Upper lobe of left lung (tissue), 6 donors: ENCODE measurements at regions not wholly inside any gene's neighbourhood (a gene's known extent, or its start where the extent isn't known, plus 50 kb on each side); places are given as distances from the start of the nearest gene placed in this dataset.

ENCODE experiments used
- ATAC-seq, 2 donors: fragments of 200-7000 bp; cut with Tn5 transposase; one replicate each; pipeline ENCODE4 v1.9.1; 2022; ENCODE audit warnings: mild to moderate bottlenecking in 2 of 2, moderate library complexity in 2 of 2; ENCODE audit not compliant: low FRiP score in 2 of 2
- DNase-seq, 2 donors: peaks; one replicate each; pipeline ENCODE4 v3.0.0-alpha.2; 2019 to 2020
- H3K27ac ChIP-seq, 4 donors: fragments of 200-600 bp; sonication (generic); one replicate each; pipeline ENCODE4 v1.5.1; 2016 to 2019
- H3K27me3 ChIP-seq, 4 donors: fragments of 200-600 bp; sonication (generic); one replicate each; pipeline ENCODE4 v1.5.1; 2017 to 2019
- H3K36me3 ChIP-seq, 4 donors: fragments of 200-600 bp; sonication (generic); one replicate each; pipeline ENCODE4 v1.5.1; 2016 to 2019
- H3K4me1 ChIP-seq, 4 donors: fragments of 200-600 bp; sonication (generic); one replicate each; pipeline ENCODE4 v1.5.1; 2018 to 2019
- H3K4me3 ChIP-seq, 4 donors: fragments of 200-600 bp; sonication (generic); one replicate each; pipeline ENCODE4 v1.5.1; 2017 to 2019; ENCODE audit warnings: mild to moderate bottlenecking in 2 of 4, moderate library complexity in 1 of 4
- H3K9me3 ChIP-seq, 4 donors: fragments of 200-600 bp; sonication (generic); one replicate each; pipeline ENCODE4 v1.5.1; 2018 to 2019
- EP300 ChIP-seq, 4 donors: sonication (generic); formaldehyde crosslinking; IDR thresholded peaks; one replicate each; pipeline ENCODE4 v1.5.1; 2017; ENCODE audit warnings: antibody characterized with exemption in 4 of 4, control low read depth in 2 of 4
- POLR2A ChIP-seq, 4 donors: fragments of 450-650 bp; IDR thresholded peaks; one replicate each; pipeline ENCODE4 v1.5.1; 2016 to 2017; ENCODE audit warnings: antibody characterized with exemption in 4 of 4, mild to moderate bottlenecking in 2 of 4
- POLR2AphosphoS5 ChIP-seq, 2 donors: sonication (generic); formaldehyde crosslinking; IDR thresholded peaks; one replicate each; pipeline ENCODE4 v1.5.1; 2017; ENCODE audit warnings: antibody characterized with exemption in 2 of 2
- WGBS, 2 donors: methylation state at CpG; one replicate each; pipeline ENCODE4 v1.1.5; 2017 to 2018; 5-methylcytosine and 5-hydroxymethylcytosine counted together
- TF ChIP-seq, protein P1 (sequence below), 6 experiments: fragments of 450-650 bp in 4 of 6; fragments of 200-600 bp in 2 of 6; sonication (generic) in 2 of 6; IDR thresholded peaks; one replicate each; pipeline ENCODE4 v1.5.1; 2016 to 2019; ENCODE audit warnings: antibody characterized with exemption in 6 of 6
- donor health status: DM: no; HTN: no; CAD: no; lungs with moderate emphysema.
- donor health status: DM: no; HTN: yes; CAD: no; lungs with severe emphysema.

DNA sequence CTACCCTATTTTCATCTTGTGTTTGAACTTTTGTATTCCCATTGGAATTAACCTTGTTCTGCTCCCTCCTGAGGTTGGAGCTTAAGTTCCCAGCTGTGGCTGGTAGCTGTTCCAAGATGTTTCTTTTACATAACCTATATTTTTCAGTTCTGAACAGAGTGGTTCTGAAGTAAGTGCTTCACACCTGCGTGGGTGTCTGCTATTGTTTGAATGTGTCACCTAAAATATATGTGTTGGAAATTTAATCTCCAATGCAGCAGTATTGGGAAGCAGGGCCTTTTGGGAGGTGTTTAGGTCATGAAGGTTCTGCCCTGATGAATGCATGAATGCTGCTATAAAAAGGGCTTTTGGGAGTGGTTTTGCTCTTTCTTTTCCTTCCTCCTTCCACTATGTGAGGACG, 123.8 kb downstream of the LACC1 start:
- Histone ChIP-seq H3K36me3 (no peaks in the 10 kb centered on the region), H3K27ac (no peak overlapping the region), H3K4me1 (no peaks in the 10 kb centered on the region), H3K9me3 (peaks cover 0 to 5% (median 0%) of the 10 kb centered on the region in 4 donors), H3K4me3 (no peak overlapping the region), H3K27me3 (no peaks in the 10 kb centered on the region)
- ATAC-seq: no peak
- no peak for DNase-seq
- TF ChIP-seq POLR2AphosphoS5 (IDR thresholded peaks at IDR 0.05): no peak
- TF ChIP-seq, protein P1, sequence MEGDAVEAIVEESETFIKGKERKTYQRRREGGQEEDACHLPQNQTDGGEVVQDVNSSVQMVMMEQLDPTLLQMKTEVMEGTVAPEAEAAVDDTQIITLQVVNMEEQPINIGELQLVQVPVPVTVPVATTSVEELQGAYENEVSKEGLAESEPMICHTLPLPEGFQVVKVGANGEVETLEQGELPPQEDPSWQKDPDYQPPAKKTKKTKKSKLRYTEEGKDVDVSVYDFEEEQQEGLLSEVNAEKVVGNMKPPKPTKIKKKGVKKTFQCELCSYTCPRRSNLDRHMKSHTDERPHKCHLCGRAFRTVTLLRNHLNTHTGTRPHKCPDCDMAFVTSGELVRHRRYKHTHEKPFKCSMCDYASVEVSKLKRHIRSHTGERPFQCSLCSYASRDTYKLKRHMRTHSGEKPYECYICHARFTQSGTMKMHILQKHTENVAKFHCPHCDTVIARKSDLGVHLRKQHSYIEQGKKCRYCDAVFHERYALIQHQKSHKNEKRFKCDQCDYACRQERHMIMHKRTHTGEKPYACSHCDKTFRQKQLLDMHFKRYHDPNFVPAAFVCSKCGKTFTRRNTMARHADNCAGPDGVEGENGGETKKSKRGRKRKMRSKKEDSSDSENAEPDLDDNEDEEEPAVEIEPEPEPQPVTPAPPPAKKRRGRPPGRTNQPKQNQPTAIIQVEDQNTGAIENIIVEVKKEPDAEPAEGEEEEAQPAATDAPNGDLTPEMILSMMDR (IDR thresholded peaks at IDR 0.05): no peak
- TF ChIP-seq POLR2A (IDR thresholded peaks at IDR 0.05): no peak
- no peak for TF ChIP-seq EP300 (IDR thresholded peaks at IDR 0.05)
- 60 to 70% methylated on average over 2 of the region's 2 CpGs for WGBS, 2 donors

DNA sequence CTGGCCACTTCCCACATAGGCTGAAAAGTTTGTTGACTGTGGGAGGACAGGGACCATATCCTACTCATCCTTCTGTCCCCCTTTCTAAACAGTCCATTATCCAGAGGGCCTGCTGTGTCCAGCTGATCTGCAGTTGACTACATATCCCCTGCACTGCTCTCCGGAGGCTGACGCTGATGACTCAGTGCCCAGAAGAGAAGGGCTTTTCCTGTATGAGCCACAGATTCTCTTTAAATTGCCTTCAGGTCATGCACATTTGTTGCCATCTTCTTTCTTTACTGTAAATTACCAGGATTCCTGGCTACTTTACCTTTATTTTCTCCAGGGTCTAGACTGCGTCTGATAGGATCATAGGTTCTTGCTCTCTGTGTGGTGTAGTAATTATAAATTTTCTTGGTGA, 125.2 kb downstream of the LACC1 start:
- WGBS, 2 donors: 85 to 89% methylated on average over 3 of the region's 3 CpGs

DNA sequence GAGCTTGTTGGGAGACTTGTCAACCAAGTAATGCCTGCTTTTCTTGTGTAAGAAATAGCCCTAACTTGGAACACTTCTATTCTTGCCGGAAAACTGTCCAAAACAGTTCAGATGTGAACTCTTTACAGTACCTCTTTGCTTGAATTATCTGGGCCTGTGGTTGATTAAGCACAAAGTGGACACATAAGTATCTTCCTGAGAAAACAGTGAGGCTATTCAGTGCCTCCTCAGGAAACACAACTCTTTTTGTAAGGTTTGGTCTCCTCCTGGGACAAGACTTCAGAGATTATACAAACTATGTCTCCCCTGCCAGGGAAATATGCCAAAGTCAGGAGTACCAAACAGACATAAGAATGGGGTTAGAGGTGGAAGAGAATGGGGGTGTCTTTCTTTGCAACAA, 127.7 kb downstream of the LACC1 start:
- DNase-seq: no peak
- H3K4me1 ChIP-seq: no peaks in the 10 kb centered on the region
- no peak overlapping the region for H3K4me3 ChIP-seq
- no peak for TF ChIP-seq EP300 (IDR thresholded peaks at IDR 0.05)
- TF ChIP-seq, protein P1 (IDR thresholded peaks at IDR 0.05): no peak
- TF ChIP-seq POLR2A (IDR thresholded peaks at IDR 0.05): no peak
- TF ChIP-seq POLR2AphosphoS5 (IDR thresholded peaks at IDR 0.05): no peak
- H3K27me3 ChIP-seq: no peaks in the 10 kb centered on the region
- no peaks in the 10 kb centered on the region for H3K36me3 ChIP-seq
- no peak for ATAC-seq
- H3K27ac ChIP-seq: no peak overlapping the region
- peaks cover 0 to 5% (median 0%) of the 10 kb centered on the region in 4 donors for H3K9me3 ChIP-seq
- WGBS, 2 donors: 92 to 95% methylated on average over 1 of the region's 1 CpG

More for the DNA sequence above, 125.2 kb downstream of the LACC1 start:
- ATAC-seq: no peak
- Histone ChIP-seq H3K27me3 (no peaks in the 10 kb centered on the region), H3K4me1 (no peaks in the 10 kb centered on the region), H3K4me3 (no peak overlapping the region), H3K9me3 (peaks cover 0 to 5% (median 0%) of the 10 kb centered on the region in 4 donors), H3K36me3 (no peaks in the 10 kb centered on the region), H3K27ac (no peak overlapping the region)
- DNase-seq: no peak
- TF ChIP-seq POLR2A (IDR thresholded peaks at IDR 0.05): no peak
- no peak for TF ChIP-seq POLR2AphosphoS5 (IDR thresholded peaks at IDR 0.05)
- TF ChIP-seq EP300 (IDR thresholded peaks at IDR 0.05): no peak
- TF ChIP-seq, protein P1 (IDR thresholded peaks at IDR 0.05): no peak

DNA sequence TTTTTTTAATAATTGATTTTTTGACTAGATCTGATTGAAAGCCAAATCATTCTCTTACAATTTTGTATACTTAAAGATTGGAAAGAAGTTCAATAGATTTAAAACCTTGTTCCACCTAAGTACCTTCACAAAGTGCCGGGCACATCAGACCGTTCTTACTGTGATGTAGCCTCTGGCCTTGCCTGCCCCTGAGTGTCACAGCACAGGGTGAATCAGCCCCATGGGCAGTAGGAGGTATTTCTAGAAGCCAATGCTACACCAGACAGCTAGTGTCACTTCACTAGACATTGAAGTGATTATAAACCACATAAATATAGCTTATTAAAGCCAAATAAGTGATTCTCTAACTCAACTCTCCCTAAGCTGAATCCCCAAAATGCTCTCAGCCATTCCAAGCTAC, 131.3 kb downstream of the LACC1 start:
- 100% methylated on average over 2 of the region's 2 CpGs for WGBS, 2 donors
- DNase-seq: no peak

DNA sequence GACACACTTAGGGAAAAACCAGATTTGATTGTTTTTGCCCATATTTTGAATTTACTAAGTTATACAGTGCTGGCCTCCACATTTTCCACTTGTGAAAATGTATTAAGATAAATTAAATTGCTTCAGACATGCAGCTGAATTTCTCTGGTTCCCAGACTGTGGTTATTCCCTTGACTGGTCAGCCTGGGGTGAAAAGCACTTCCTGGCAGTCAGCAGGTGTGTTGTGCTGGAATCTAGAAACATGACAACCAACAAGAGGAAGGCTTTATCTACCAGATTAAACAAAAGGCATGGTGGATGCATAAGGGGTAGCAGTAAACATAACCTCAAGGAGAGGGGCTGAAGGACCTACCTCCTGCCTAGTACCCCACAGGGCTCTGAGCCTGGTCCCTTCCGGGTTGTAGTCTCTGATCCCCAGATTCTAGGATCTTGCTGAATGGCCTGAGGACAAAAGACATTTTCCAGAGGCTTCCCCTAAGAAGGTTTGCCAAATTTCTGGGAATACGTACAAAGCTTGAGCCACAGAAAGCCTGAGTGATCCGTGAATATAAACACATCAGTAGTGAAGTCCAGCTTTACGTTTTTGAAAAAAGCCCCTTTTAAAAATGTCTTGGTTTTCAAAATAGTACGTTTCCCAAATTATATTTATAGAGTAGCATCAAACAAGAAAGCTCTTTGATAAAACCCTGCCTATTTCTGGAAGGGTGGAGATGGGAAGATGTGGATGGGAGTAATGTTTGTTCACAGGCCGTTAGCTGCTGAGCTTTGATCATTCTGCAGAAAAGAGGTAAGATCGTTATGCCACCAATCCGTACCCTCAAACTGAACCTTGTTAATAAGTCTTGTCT, 133.4 kb downstream of the LACC1 start:
- ATAC-seq: no peak
- Histone ChIP-seq H3K27me3 (no peaks in the 10 kb centered on the region), H3K36me3 (no peaks in the 10 kb centered on the region), H3K4me3 (no peak overlapping the region), H3K4me1 (peaks cover 4 to 23% (median 8%) of the 10 kb centered on the region in 4 donors), H3K27ac (peak overlapping the region in 1 of 4 donors; percentile 35), H3K9me3 (no peaks in the 10 kb centered on the region)
- no peak for DNase-seq
- TF ChIP-seq POLR2AphosphoS5 (IDR thresholded peaks at IDR 0.05) (no peak), EP300 (IDR thresholded peaks at IDR 0.05) (no peak), POLR2A (IDR thresholded peaks at IDR 0.05) (no peak)
- TF ChIP-seq, protein P1 (IDR thresholded peaks at IDR 0.05): no peak
- 82 to 83% methylated on average over 8 of the region's 8 CpGs for WGBS, 2 donors

More for the DNA sequence above, 131.3 kb downstream of the LACC1 start:
- Histone ChIP-seq H3K4me3 (no peak overlapping the region), H3K27ac (no peak overlapping the region), H3K9me3 (peaks cover 0 to 5% (median 0%) of the 10 kb centered on the region in 4 donors), H3K4me1 (peaks cover 0 to 11% (median 4%) of the 10 kb centered on the region in 4 donors), H3K27me3 (no peaks in the 10 kb centered on the region), H3K36me3 (no peaks in the 10 kb centered on the region)
- ATAC-seq: no peak
- TF ChIP-seq POLR2A (IDR thresholded peaks at IDR 0.05): no peak
- no peak for TF ChIP-seq EP300 (IDR thresholded peaks at IDR 0.05)
- TF ChIP-seq POLR2AphosphoS5 (IDR thresholded peaks at IDR 0.05): no peak
